HAP-1 (cell line): ENCODE measurements at regions not wholly inside any gene's neighbourhood (a gene's known extent, or its start where the extent isn't known, plus 50 kb on each side); places are given as distances from the start of the nearest gene placed in this dataset.

Source experiments
- DNase-seq, 2 experiments: peaks; one replicate each; pipeline ENCODE4 v3.0.0-alpha.2; 2016 to 2020; ENCODE audit warnings: low spot score in 2 of 2
- H3K27me3 ChIP-seq: fragments of 250-450 bp; sonication (Bioruptor Pico); 2 replicates; pipeline ENCODE4 v1.5.1; 2020; ENCODE audit warnings: low read depth, mild to moderate bottlenecking, moderate library complexity
- H3K36me3 ChIP-seq: fragments of 250-450 bp; sonication (Bioruptor Pico); replicated peaks from 2 replicates; pipeline ENCODE4 v1.5.1; 2020; ENCODE audit warnings: mild to moderate bottlenecking
- H3K4me1 ChIP-seq: fragments of 250-450 bp; sonication (Bioruptor Pico); 2 replicates; pipeline ENCODE4 v1.5.1; 2020; ENCODE audit warnings: mild to moderate bottlenecking
- H3K4me3 ChIP-seq: fragments of 250-450 bp; sonication (Bioruptor Pico); 2 replicates; pipeline ENCODE4 v1.5.1; 2020; ENCODE audit warnings: mild to moderate bottlenecking, moderate library complexity
- H3K9me3 ChIP-seq: fragments of 250-450 bp; sonication (Bioruptor Pico); 2 replicates; pipeline ENCODE4 v1.5.1; 2020; ENCODE audit warnings: mild to moderate bottlenecking, moderate library complexity
- in situ Hi-C: fragments of 300-500 bp; cut with MboI; formaldehyde crosslinking; loops from 3 replicates; pipeline ENCODE4 v1.14.3; 2020; ENCODE audit warnings: low sequenced_read_pairs, inconsistent platforms, mixed read lengths

DNA sequence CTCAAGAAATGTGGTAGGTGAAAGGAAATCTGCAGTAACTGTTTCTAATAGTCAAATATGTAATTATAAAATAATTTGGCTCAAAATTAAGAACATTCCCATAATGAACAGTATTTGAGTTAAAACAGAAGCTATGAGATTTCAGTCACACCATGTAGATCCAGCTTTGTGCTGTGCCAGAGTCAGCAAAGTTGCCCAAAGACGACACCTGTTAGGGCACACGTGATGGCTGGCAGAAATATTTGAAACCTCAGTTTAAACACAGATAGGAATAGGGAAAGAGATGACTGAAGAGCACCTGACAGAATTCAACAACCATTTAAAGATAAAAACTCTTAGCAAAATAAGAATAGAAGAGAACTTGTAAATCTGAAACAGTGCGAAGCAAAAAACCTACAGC lies 129.3 kb downstream of the CD83 start:
- in situ Hi-C loops, result no loop called here
- Histone ChIP-seq H3K9me3 (no peaks in the 10 kb centered on the region; the same call in 1 of the 2 replicates), H3K4me1 (no peaks in the 10 kb centered on the region), H3K27me3 (peaks cover 6% of the 10 kb centered on the region; the same call in 1 of the 2 replicates), H3K36me3 (no peaks in the 10 kb centered on the region), H3K4me3 (no peak overlapping the region)
- no peak for DNase-seq

DNA sequence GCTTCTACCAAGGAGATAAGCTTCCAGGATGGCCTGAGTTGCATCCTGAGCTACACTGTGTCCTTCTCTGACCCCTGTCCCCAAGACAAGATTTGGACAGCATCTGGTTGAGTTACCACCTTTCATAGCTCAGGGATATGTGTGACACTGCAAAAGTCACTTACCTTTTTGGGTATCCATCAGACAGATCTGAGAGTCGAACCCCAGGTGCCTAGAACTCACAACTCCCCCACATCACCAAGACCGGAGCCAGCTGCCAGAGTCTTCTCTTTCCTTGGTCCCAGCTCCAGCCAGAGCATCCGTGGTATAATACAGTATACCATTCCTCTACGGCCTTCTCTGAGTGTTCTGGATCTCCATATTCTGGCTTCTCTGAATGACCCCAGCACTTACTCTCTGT lies 133.0 kb downstream of the CD83 start:
- Histone ChIP-seq H3K4me3 (no peak overlapping the region), H3K27me3 (peaks cover 6% of the 10 kb centered on the region; the same call in 1 of the 2 replicates), H3K36me3 (no peaks in the 10 kb centered on the region), H3K9me3 (no peaks in the 10 kb centered on the region), H3K4me1 (no peaks in the 10 kb centered on the region)
- no peak for DNase-seq
- in situ Hi-C loops, result no loop called here

DNA sequence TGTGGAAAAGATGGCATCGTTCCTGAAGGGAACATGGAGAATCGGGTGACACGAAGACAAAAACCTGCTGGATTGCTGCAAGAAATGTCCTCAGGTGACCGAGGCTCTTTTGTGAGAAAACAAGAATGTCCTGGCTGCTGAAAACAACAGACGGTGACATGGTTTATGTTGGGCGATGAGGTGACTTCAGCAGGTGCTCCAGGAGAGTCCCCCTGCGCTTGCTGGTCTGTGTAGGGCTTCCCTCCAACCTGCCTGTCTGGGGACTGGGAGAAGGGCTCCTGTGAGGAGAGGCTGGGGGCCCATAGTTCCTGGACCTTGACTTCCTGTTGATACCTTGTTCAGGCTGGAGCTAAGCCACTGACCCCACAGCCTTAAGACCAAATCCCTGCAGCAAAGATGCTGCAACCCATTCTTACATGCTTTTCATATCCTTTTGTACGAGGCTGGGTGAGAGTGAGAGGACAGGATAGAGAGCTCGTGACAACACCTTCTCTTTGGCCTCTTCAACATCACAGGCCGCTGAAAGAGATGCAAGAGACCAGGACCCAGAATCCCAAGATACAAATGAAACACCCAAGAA lies 134.8 kb downstream of the CD83 start:
- Histone ChIP-seq H3K9me3 (no peaks in the 10 kb centered on the region), H3K4me3 (no peak overlapping the region), H3K4me1 (no peaks in the 10 kb centered on the region), H3K27me3 (peaks cover 6% of the 10 kb centered on the region; the same call in 1 of the 2 replicates), H3K36me3 (no peaks in the 10 kb centered on the region)
- no peak for DNase-seq
- in situ Hi-C loops, result no loop called here

DNA sequence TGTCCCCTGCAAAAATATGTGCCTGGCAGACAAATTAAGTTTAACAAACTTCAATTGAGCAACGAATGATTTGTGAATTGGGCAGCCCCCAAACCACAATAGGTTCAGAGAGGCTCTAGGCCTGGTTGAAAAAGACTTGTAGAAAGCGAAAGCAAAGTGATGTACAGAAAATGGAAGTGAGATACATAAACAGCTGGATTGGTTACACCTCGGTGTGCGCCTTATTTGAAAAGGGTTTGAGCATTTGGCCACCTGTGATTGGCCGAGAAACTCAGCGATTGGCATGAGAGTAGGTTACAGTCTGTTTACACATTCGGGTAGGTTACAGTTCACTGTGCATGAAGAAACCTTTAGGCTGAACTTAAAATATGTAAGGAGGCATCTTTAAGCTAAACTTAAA lies 136.9 kb downstream of the CD83 start:
- in situ Hi-C loops, result no loop called here
- H3K27me3 ChIP-seq, result no peaks in the 10 kb centered on the region
- H3K4me3 ChIP-seq, result no peak overlapping the region
- no peaks in the 10 kb centered on the region for H3K36me3 ChIP-seq
- H3K4me1 ChIP-seq, result no peaks in the 10 kb centered on the region
- no peaks in the 10 kb centered on the region for H3K9me3 ChIP-seq
- no peak for DNase-seq

DNA sequence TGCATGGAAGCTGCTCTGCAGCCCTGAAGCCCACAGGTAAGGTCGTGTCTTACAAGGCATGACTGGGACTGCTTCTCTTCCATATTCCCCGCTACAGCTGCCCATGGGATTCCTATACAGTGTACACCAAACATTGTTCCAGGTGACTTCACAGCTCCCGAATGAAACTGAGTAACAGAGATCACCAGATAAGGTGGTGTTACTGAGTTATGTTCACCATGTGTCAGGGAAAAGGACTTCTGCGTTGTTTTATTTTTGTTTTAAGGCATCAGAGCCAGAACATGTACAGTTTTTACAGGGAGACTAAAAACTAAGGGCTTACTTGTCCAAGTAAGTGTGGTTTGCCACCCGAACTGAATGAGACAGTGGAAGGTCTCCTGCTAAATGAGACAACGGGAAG lies 138.3 kb downstream of the CD83 start:
- H3K4me1 ChIP-seq, result no peaks in the 10 kb centered on the region
- no peaks in the 10 kb centered on the region for H3K9me3 ChIP-seq
- H3K36me3 ChIP-seq, result no peaks in the 10 kb centered on the region
- DNase-seq, result no peak
- in situ Hi-C loops, result no loop called here
- H3K27me3 ChIP-seq, result no peaks in the 10 kb centered on the region
- no peak overlapping the region for H3K4me3 ChIP-seq

DNA sequence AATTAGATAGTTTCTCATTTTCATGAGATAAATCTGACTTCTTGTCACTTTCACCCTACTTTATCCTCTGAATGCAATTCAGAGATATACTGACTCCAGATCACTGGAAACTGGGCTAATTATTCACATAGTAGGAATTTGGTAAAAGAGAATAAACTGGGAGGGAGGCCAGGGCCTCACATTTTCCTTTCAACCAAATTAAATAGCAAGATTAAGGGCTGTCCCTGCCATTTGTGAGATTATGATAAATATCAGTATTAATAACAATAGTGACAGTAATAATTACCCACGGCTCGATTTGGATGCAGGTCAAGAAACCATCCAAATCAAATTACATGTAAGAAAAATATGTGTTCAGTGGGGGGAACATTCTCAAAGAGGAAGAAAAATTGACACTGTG lies 140.5 kb downstream of the CD83 start:
- H3K9me3 ChIP-seq, result no peaks in the 10 kb centered on the region
- H3K4me1 ChIP-seq, result no peaks in the 10 kb centered on the region
- H3K27me3 ChIP-seq, result no peaks in the 10 kb centered on the region
- H3K36me3 ChIP-seq, result no peaks in the 10 kb centered on the region
- no peak overlapping the region for H3K4me3 ChIP-seq
- no peak for DNase-seq
- in situ Hi-C loops, result no loop called here

DNA sequence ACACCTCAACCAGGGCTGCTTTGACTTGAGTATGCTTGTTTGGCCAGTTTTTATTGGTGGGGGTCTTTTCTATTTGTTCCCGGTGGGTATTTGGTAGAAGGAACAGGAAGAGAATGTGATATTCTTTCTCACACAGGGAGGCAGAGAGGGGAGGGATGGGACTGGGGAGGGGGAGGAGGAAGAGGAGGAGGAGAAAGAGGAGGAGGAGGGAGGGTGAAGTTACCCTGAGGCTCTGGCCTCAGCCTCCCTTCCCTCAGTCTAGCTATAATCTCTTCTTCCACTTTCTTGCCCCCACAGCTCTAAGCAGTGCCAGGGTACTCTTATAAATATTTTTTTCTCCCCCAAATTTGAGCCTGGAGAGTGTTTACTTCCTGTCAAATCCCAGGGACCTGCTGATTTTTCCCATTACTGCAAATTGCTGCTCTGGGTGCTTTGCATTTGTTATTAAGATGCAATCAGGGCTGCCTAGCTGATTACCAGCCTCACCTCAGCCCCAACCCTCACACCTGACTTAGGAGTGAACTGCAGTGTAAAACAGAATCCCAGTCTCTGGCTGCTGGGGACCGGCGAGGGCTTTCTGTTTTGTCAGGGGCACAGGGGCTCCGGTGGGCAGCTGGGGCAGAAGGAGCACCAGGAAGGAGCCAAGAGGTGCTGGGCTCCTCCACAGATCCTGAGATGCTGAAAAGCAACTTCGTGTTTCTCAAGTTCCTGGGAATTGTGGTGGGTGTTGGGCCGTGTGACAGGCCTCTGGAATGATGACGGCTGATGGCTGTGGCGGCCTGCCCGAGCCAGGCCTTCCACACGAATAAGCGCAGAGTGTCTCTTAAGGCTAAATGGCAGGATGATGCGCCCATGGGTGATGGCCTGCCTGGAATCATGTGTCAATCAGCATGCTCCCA lies 141.4 kb downstream of the CD83 start:
- Histone ChIP-seq H3K36me3 (no peaks in the 10 kb centered on the region), H3K4me3 (no peak overlapping the region), H3K9me3 (no peaks in the 10 kb centered on the region), H3K27me3 (no peaks in the 10 kb centered on the region), H3K4me1 (no peaks in the 10 kb centered on the region)
- in situ Hi-C loops, result no loop called here
- no peak for DNase-seq

DNA sequence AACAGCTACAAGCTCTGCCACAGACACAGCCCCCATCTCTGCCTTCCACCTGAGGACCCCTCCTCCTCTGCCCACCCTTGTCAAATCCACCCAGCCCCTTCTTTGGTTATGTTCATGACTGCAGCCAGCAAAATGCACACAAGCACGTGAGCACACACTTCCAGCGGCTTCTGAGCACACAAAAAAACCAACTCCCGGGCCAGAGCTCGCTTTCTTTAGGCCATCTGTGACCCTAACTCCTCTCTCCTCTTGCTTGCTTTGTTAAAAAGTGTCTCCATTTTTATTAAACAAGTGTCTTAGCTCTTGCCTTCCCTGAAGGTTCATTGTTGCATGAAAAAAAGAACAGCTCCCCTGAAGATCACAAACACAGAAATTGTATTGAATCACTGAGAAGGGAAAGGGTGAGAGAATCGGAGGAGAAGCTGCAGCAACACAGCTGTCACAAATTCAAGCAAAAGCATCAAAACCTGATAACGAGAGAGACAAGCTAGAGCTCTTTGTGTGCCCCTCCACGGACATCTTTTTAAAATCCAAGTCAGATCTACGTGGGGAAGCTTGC lies 142.1 kb downstream of the CD83 start:
- no peak for DNase-seq
- no peaks in the 10 kb centered on the region for H3K4me1 ChIP-seq
- in situ Hi-C loops, result no loop called here
- no peaks in the 10 kb centered on the region for H3K36me3 ChIP-seq
- no peaks in the 10 kb centered on the region for H3K9me3 ChIP-seq
- H3K4me3 ChIP-seq, result no peak overlapping the region
- H3K27me3 ChIP-seq, result no peaks in the 10 kb centered on the region

DNA sequence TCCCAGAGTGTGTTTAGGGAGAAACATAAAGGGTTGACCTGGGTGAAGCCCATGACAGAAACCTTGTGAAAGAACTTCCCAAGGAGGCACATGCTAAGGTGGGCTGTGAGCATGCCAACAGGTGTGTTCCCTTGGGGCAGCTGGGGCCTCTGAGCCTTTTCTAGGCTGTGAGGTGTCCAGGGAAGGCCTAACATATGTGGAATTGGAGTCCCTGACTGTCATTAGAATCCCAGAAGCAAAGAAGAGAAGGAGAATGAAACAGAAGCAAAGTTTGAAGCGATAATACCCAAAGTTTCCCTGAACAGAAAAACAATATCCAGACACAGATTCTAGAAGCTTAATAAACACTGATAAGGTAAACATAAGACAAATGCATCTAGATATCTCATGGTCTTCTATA lies 143.3 kb downstream of the CD83 start:
- Histone ChIP-seq H3K9me3 (no peaks in the 10 kb centered on the region), H3K36me3 (no peaks in the 10 kb centered on the region), H3K4me3 (no peak overlapping the region), H3K27me3 (no peaks in the 10 kb centered on the region), H3K4me1 (no peaks in the 10 kb centered on the region)
- DNase-seq, result no peak
- in situ Hi-C loops, result no loop called here

DNA sequence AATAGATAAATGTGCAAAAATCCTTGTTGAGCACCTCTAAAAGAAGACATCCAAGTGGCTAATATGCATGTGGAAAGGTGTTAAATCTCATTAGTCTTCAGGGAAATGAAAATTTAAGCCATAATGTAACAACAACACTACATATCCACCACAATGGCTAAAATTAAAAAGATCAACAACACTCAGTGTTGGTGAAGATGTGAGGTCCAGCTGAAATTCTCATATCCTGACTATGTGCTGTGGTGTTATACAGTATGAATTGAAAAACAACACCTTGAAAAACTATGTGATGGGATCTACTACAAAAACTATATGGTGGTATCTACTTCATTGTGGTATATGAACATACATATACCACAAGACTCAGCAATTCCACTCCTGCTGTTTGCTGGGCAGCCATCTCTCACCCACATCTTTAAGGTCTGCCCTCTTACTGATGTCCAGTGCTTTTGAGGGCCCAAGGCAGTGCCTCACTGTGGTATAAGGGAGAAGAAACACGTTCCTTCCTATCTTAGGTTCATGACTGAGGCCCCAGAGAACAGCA lies 146.4 kb downstream of the CD83 start:
- no peaks in the 10 kb centered on the region for H3K9me3 ChIP-seq
- in situ Hi-C loops, result no loop called here
- H3K27me3 ChIP-seq, result no peaks in the 10 kb centered on the region
- no peaks in the 10 kb centered on the region for H3K4me1 ChIP-seq
- no peak overlapping the region for H3K4me3 ChIP-seq
- no peaks in the 10 kb centered on the region for H3K36me3 ChIP-seq
- no peak for DNase-seq

DNA sequence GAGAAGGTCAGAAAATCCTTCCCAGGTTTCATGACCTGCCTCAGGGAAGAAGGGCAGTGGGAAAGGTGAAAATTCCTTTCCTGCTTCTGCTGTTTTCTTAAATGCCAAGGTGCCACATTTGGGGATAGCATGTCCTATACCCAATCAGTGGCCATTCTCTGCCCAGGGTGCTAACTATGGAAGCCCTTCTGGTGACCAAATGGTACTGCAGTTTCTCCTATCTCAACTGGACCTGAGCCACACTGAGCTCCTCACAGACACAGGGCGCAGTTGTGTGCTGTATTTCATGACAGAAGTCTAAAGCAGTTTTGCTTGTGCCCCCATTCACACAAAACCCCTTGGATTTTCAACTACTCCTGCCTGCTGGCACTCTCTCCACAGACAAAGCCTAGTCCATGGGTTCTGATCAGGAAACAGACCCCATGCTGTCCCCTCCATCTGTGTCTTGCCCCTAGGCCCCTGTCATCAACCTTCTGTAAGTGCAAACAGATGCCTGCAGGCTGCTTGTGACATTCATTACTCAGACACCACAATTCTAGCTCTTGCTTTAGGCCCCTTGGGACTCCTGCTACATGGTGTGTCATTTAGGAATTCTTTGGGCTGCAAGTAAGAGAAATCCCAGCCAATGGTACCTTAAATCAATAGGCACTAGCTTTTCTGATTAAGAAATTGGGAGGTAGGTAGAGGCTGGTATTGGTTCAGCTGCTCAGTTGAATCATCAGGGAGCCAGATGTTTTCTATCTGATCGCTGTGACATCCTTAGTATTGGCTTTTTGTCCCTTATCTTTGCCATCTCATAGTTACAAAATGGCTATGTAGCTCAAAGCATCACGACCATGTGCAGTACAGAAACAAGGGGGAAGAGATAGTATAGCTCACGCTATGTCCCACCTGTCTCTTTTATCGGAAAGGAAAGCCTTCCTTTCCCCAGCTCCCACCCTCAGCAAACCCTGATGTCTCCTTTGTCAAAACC lies 147.8 kb downstream of the CD83 start:
- in situ Hi-C loops, result no loop called here
- no peaks in the 10 kb centered on the region for H3K9me3 ChIP-seq
- DNase-seq, result no peak
- no peaks in the 10 kb centered on the region for H3K4me1 ChIP-seq
- H3K4me3 ChIP-seq, result no peak overlapping the region
- H3K36me3 ChIP-seq, result no peaks in the 10 kb centered on the region
- no peaks in the 10 kb centered on the region for H3K27me3 ChIP-seq

DNA sequence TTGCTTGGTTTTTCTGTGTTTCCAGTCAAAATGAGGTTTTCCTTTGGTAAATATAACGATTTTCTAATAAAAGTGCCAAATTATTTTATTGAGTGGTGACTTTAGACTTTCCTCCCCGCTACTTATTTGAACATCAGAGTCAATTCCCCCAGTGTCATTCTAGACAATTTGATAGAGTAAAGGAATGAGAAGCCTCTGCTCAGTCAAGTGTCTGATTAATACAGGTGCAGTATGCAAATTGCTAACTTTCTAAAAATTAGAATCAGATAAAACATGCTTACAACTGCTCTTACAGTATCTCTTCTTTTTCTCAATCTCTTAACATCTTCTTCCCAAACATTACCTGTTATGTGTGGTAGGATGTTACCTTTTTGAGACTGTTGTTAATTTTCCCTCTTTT lies 148.7 kb downstream of the CD83 start:
- no peaks in the 10 kb centered on the region for H3K9me3 ChIP-seq
- in situ Hi-C loops, result no loop called here
- H3K4me3 ChIP-seq, result no peak overlapping the region
- H3K4me1 ChIP-seq, result no peaks in the 10 kb centered on the region
- H3K36me3 ChIP-seq, result no peaks in the 10 kb centered on the region
- H3K27me3 ChIP-seq, result no peaks in the 10 kb centered on the region
- no peak for DNase-seq

DNA sequence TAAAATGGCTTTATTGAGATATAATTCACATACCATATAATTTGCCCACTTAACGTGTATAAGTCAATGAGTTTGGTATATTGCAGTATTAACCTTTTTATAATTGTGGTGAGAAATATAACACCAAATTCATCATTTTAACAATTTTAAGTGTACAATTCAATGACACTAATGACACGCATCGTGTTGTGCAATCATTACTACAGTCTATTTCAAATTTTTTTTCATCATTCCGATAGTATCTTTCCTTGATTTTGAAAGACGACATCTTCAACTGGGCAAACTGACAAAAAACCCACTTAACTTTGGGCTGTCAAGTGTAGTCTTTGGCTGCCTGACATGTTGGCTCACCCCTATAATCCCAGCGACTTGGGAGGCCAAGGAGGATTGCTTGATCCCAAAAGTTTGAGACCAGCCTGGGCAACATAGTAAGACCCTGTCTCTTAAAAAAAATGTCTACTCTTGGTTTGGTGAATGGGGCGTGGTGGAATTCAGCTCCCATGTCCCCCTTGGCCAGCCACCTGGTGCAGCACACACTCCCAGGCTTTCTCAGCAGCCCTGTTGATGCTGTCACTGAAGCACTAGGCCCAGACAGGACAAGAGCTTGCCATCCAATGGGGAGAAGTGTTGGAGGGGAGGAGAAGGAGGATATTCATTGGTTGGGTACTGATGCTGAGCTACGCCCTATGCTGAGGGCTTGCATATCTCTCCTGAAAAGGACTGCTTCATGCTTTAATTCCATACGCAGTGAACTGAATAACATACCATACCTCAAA lies 150.5 kb downstream of the CD83 start:
- no peaks in the 10 kb centered on the region for H3K4me1 ChIP-seq
- no peak overlapping the region for H3K4me3 ChIP-seq
- H3K27me3 ChIP-seq, result no peaks in the 10 kb centered on the region
- H3K9me3 ChIP-seq, result no peaks in the 10 kb centered on the region
- no peak for DNase-seq
- in situ Hi-C loops, result no loop called here
- H3K36me3 ChIP-seq, result no peaks in the 10 kb centered on the region
